ENCODE measurements at regions not wholly inside any gene's neighbourhood (a gene's known extent, or its start where the extent isn't known, plus 50 kb on each side); places are given as distances from the start of the nearest gene placed in this dataset.

- no peak for FAIRE-seq
- DNase-seq (ENCODE audit: insufficient read length, low spot score), result no peak
- TF ChIP-seq CTCF (IDR thresholded peaks at IDR 0.05; ENCODE audit: insufficient read depth, missing control alignments), result no peak
These were observed 577.7 kb upstream of the NRG3 start for GRCh38 chr10:81297292-81297691.

GRCh38 chr10:81303656-81304055 is 571.3 kb upstream of the NRG3 start:
- no peak for FAIRE-seq
- no peak for TF ChIP-seq CTCF (IDR thresholded peaks at IDR 0.05; ENCODE audit: insufficient read depth, missing control alignments)
- no peak for DNase-seq (ENCODE audit: insufficient read length, low spot score)

GRCh38 chr10:81306971-81307782 is 567.8 kb upstream of the NRG3 start:
- no peak for DNase-seq (ENCODE audit: insufficient read length, low spot score)
- no peak for TF ChIP-seq CTCF (IDR thresholded peaks at IDR 0.05; ENCODE audit: insufficient read depth, missing control alignments)
- FAIRE-seq, result no peak

- no peak for DNase-seq (ENCODE audit: insufficient read length, low spot score)
- TF ChIP-seq CTCF (IDR thresholded peaks at IDR 0.05; ENCODE audit: insufficient read depth, missing control alignments), result no peak
- no peak for FAIRE-seq
These were observed 565.9 kb upstream of the NRG3 start for GRCh38 chr10:81309041-81309552.

GRCh38 chr10:81314471-81314870 is 560.5 kb upstream of the NRG3 start:
- FAIRE-seq, result no peak
- no peak for TF ChIP-seq CTCF (IDR thresholded peaks at IDR 0.05; ENCODE audit: insufficient read depth, missing control alignments)
- DNase-seq (ENCODE audit: insufficient read length, low spot score), result no peak

GRCh38 chr10:81315026-81315425 is 560.0 kb upstream of the NRG3 start:
- no peak for DNase-seq (ENCODE audit: insufficient read length, low spot score)
- no peak for FAIRE-seq
- no peak for TF ChIP-seq CTCF (IDR thresholded peaks at IDR 0.05; ENCODE audit: insufficient read depth, missing control alignments)

- TF ChIP-seq CTCF (IDR thresholded peaks at IDR 0.05; ENCODE audit: insufficient read depth, missing control alignments), result no peak
- DNase-seq (ENCODE audit: insufficient read length, low spot score) (no peak), FAIRE-seq (no peak)
These were observed 527.0 kb upstream of the NRG3 start for GRCh38 chr10:81348003-81348402.

Measured in D721Med (cell line).